ENCODE measurements at regions not wholly inside any gene's neighbourhood (a gene's known extent, or its start where the extent isn't known, plus 50 kb on each side); places are given as distances from the start of the nearest gene placed in this dataset.

DNA sequence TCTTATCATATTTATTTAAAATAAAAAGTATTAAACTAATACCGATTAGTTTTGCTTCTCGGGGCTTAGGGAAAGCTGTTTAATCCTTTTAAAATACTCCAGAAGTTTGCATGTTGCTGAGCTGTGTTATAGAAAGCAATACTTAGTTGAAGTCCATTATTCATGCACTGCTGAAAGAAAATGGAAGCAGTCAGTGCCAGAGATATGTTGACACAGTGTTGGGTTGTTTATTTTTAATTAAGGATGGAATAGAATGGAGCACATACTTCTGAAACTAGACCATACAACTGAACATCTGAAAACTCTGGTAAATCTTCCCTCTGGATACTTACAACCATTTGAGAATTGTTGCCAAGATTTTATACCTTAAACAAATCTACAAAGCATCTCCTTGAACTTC, 282.7 kb upstream of the CCDC179 start:
- DNase-seq (no peak), ATAC-seq (no peak)
- Mint-ChIP-seq H3K9me3 (no peaks in the 10 kb centered on the region), H3K4me3 (no peak overlapping the region), H3K36me3 (ENCODE audit: low read depth) (no peaks in the 10 kb centered on the region), H3K27me3 (no peaks in the 10 kb centered on the region), H3K4me1 (no peaks in the 10 kb centered on the region), H3K27ac (no peak overlapping the region)

DNA sequence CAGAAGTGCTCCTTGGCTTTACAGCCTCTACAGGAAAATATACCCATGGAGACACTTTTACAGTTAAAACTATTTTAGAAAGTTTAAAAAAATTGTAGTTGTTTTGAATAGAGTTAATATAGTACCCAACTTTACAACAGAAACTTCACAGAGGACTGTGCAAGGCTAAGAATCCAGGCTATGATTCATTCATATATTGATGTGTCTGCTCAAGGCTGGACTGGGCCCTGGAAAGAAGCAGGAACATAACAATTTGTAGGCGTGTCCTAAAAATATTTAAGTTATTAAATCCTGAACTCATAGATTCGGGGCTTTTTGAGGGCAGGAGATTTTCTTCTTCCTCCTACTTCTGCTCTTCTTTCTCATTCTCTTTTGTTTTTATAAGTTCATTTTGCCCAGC, 291.5 kb upstream of the CCDC179 start:
- H3K27ac Mint-ChIP-seq: no peak overlapping the region
- no peaks in the 10 kb centered on the region for H3K27me3 Mint-ChIP-seq
- no peaks in the 10 kb centered on the region for H3K4me1 Mint-ChIP-seq
- H3K4me3 Mint-ChIP-seq: no peak overlapping the region
- no peaks in the 10 kb centered on the region for H3K9me3 Mint-ChIP-seq
- no peak for ATAC-seq
- no peaks in the 10 kb centered on the region for H3K36me3 Mint-ChIP-seq (ENCODE audit: low read depth)
- DNase-seq: no peak

- no peaks in the 10 kb centered on the region for H3K9me3 Mint-ChIP-seq
- DNase-seq (no peak), ATAC-seq (no peak)
- no peaks in the 10 kb centered on the region for H3K36me3 Mint-ChIP-seq (ENCODE audit: low read depth)
- no peak overlapping the region for H3K27ac Mint-ChIP-seq
- H3K4me1 Mint-ChIP-seq: no peaks in the 10 kb centered on the region
- no peak overlapping the region for H3K4me3 Mint-ChIP-seq
- H3K27me3 Mint-ChIP-seq: no peaks in the 10 kb centered on the region
Measured at GRCh38 chr11:23155503-23155902, 295.2 kb upstream of the CCDC179 start.

DNA sequence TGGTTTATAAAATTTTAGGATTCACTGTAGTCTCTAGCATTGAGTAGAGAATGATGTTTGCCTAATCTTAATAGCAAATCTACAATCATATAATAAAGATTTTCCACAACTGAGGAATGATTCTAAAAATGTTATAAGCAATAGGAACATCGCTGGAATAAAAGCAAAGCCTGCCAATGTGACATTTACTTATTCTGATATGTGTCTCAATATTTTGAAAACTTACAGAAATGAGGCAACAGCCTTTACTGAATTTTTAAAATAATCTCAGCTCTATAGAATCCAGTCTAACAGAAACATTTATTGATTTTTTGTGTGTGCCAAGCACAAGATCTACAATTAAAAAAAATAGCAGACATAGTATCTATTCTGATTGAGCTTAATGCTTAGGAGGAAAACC, 303.7 kb upstream of the CCDC179 start:
- Mint-ChIP-seq H3K36me3 (ENCODE audit: low read depth) (no peaks in the 10 kb centered on the region), H3K4me3 (no peak overlapping the region), H3K4me1 (no peaks in the 10 kb centered on the region), H3K27ac (no peak overlapping the region), H3K27me3 (no peaks in the 10 kb centered on the region), H3K9me3 (no peaks in the 10 kb centered on the region)
- no peak for DNase-seq
- ATAC-seq: no peak

- H3K27ac Mint-ChIP-seq: no peak overlapping the region
- no peak for DNase-seq
- no peak for ATAC-seq
- no peaks in the 10 kb centered on the region for H3K9me3 Mint-ChIP-seq
- H3K4me1 Mint-ChIP-seq: no peaks in the 10 kb centered on the region
- no peaks in the 10 kb centered on the region for H3K27me3 Mint-ChIP-seq
- no peak overlapping the region for H3K4me3 Mint-ChIP-seq
- no peaks in the 10 kb centered on the region for H3K36me3 Mint-ChIP-seq (ENCODE audit: low read depth)
Measured at GRCh38 chr11:23166376-23166775, 306.1 kb upstream of the CCDC179 start.

- Mint-ChIP-seq H3K4me1 (no peaks in the 10 kb centered on the region), H3K4me3 (no peak overlapping the region)
Measured at GRCh38 chr11:23179609-23180008, 319.3 kb upstream of the CCDC179 start.

DNA sequence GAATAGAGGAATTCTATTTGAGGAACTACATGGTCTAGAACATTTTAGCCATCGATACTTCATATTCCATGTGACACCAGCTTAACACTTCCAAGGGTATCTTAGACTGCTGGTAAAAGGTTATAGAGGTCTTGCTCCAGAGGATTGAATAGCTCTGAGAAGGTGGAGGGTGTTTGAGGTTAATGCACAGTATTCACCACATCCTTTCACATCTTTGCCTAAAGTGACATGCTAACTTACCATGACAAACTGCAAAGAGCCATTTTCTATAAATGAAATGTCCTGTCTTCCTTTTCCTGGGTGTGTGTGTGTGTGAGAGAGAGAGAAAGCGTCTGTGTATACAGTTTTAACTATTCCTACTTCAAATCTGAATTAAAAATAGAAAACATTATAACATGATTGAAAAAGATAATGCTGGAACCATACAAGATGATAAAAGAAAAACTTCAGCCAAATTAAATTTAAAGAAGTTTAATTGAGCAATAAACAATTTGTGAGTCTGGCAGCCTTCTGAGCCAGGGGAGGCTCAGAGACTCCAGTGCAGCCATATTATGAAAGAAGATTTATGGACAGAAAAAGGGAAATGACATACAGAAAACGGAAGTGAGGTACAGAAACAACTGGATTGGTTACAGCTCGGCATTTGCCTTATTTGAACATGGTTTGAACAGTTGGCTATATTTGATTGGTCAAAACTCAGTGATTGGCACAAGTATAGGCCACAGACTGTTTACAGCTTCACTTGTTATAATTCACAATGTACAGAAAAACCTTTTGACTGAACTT, 320.9 kb upstream of the CCDC179 start:
- no peaks in the 10 kb centered on the region for H3K36me3 Mint-ChIP-seq (ENCODE audit: low read depth)
- H3K4me3 Mint-ChIP-seq: no peak overlapping the region
- ATAC-seq (no peak), DNase-seq (no peak)
- no peak overlapping the region for H3K27ac Mint-ChIP-seq
- no peaks in the 10 kb centered on the region for H3K27me3 Mint-ChIP-seq
- H3K4me1 Mint-ChIP-seq: no peaks in the 10 kb centered on the region
- H3K9me3 Mint-ChIP-seq: no peaks in the 10 kb centered on the region

More at GRCh38 chr11:23179609-23180008, 319.3 kb upstream of the CCDC179 start:
- DNase-seq: no peak
- H3K36me3 Mint-ChIP-seq (ENCODE audit: low read depth): no peaks in the 10 kb centered on the region
- ATAC-seq: no peak
- no peaks in the 10 kb centered on the region for H3K9me3 Mint-ChIP-seq
- no peak overlapping the region for H3K27ac Mint-ChIP-seq
- no peaks in the 10 kb centered on the region for H3K27me3 Mint-ChIP-seq

- ATAC-seq: no peak
- H3K27ac Mint-ChIP-seq: no peak overlapping the region
- no peaks in the 10 kb centered on the region for H3K36me3 Mint-ChIP-seq (ENCODE audit: low read depth)
- H3K9me3 Mint-ChIP-seq: peaks cover 5% of the 10 kb centered on the region
- H3K27me3 Mint-ChIP-seq: no peaks in the 10 kb centered on the region
- H3K4me1 Mint-ChIP-seq: no peaks in the 10 kb centered on the region
- no peak for DNase-seq
- no peak overlapping the region for H3K4me3 Mint-ChIP-seq
Measured at GRCh38 chr11:23192256-23192655, 332.0 kb upstream of the CCDC179 start.

DNA sequence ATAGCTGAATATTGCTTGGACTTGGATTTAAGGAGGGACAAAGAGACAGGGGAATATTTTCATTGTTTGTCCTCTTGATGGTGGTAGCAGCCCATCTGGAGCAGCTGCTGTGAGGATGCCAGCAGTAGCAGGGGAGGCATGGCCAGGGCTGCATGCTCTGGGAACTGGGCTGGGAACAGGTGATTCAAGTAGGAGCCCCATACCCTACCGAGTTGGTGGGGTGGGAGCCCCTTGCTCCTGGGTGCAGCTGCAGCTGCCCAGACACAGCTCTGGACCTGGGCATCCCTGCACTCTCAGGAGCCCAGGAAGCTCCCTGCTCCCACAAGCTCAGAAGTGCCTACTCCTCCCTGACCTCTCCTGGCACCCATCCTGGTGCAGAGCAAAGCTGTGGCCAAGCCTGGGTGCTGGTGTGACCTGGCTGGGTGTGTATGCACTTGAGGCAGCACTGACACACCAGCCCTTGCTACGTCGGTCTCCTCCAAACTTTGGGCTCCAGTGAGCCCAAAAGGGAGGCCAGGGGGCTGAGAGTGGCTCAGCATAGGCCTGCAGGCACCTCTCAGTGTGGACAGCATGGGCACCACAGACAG, 341.8 kb upstream of the CCDC179 start:
- ATAC-seq: no peak

GRCh38 chr11:23202611-23203010, 342.3 kb upstream of the CCDC179 start:
- no peaks in the 10 kb centered on the region for H3K27me3 Mint-ChIP-seq
- ATAC-seq (no peak), DNase-seq (no peak)
- no peak overlapping the region for H3K27ac Mint-ChIP-seq
- peaks cover 17% of the 10 kb centered on the region for H3K9me3 Mint-ChIP-seq
- H3K4me3 Mint-ChIP-seq: no peak overlapping the region
- H3K36me3 Mint-ChIP-seq (ENCODE audit: low read depth): no peaks in the 10 kb centered on the region
- H3K4me1 Mint-ChIP-seq: no peaks in the 10 kb centered on the region

More for the DNA sequence above, 341.8 kb upstream of the CCDC179 start:
- no peaks in the 10 kb centered on the region for H3K36me3 Mint-ChIP-seq (ENCODE audit: low read depth)
- no peaks in the 10 kb centered on the region for H3K27me3 Mint-ChIP-seq
- no peak overlapping the region for H3K27ac Mint-ChIP-seq
- no peak overlapping the region for H3K4me3 Mint-ChIP-seq
- H3K9me3 Mint-ChIP-seq: peaks cover 18% of the 10 kb centered on the region
- H3K4me1 Mint-ChIP-seq: no peaks in the 10 kb centered on the region
- DNase-seq: no peak

DNA sequence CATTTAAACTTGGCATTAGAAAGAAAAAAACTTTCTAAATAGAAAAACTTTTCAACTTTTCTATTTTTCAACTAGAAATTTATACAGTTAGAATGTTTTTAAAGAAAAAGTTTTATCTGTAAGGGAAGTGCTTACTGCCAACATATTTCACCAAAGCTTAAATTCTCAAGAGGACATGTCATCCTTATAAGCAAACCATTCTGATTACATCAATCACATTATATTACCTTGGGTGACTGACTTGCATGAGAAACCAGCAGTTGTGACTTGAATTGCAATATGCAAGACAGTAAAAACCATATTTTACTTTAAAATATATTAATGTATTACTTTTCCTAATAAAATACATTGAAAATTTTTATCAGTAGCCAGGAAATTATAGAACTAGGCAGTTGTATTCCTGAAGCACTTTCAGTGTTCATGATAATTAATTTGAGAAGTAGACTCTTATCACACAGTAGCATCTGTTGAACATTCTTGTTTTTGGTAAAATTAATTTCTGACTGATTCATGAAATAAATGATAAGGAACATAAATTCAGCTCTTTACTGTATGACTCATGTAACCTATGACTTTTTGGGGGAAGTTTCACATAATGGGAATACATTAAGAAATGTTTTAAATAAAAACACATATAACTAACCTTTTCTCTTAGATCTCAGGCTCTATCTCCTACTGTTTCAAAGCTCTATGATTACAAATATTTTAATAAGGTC, 345.0 kb upstream of the CCDC179 start:
- no peak for DNase-seq
- peaks cover 8% of the 10 kb centered on the region for H3K9me3 Mint-ChIP-seq
- H3K27me3 Mint-ChIP-seq: no peaks in the 10 kb centered on the region
- no peak overlapping the region for H3K4me3 Mint-ChIP-seq
- H3K4me1 Mint-ChIP-seq: no peaks in the 10 kb centered on the region
- no peaks in the 10 kb centered on the region for H3K36me3 Mint-ChIP-seq (ENCODE audit: low read depth)
- no peak overlapping the region for H3K27ac Mint-ChIP-seq
- no peak for ATAC-seq

- ATAC-seq (no peak), DNase-seq (no peak)
- Mint-ChIP-seq H3K27me3 (no peaks in the 10 kb centered on the region), H3K27ac (no peak overlapping the region), H3K36me3 (ENCODE audit: low read depth) (no peaks in the 10 kb centered on the region), H3K4me3 (no peak overlapping the region), H3K4me1 (no peaks in the 10 kb centered on the region), H3K9me3 (peaks cover 8% of the 10 kb centered on the region)
Measured at GRCh38 chr11:23206741-23207336, 346.6 kb upstream of the CCDC179 start.

DNA sequence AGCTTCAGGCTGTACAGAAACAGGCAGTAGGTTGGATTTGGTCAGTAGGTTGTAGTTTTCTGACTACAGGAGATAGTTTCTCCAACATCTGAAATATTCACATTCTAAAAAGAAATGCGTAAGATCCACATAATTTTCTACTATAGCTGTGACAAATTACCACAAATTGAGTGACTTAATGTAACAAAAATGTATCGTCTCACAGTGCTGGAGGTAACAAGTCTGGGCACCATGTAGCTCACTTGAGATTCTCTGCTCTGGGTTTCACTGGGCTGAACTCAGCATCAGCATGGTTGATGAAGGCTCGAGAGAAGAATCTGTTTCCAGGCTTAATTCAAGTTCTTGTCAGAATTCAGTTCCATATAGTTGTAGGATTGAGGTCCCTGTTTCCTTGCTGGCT, 350.9 kb upstream of the CCDC179 start:
- Mint-ChIP-seq H3K27me3 (no peaks in the 10 kb centered on the region), H3K36me3 (ENCODE audit: low read depth) (no peaks in the 10 kb centered on the region), H3K9me3 (peaks cover 3% of the 10 kb centered on the region), H3K27ac (no peak overlapping the region), H3K4me1 (no peaks in the 10 kb centered on the region), H3K4me3 (no peak overlapping the region)
- no peak for ATAC-seq
- DNase-seq: no peak

GRCh38 chr11:23212807-23213206, 352.5 kb upstream of the CCDC179 start:
- H3K9me3 Mint-ChIP-seq: peaks cover 11% of the 10 kb centered on the region
- ATAC-seq: no peak
- DNase-seq: no peak
- H3K36me3 Mint-ChIP-seq (ENCODE audit: low read depth): no peaks in the 10 kb centered on the region
- H3K4me3 Mint-ChIP-seq: no peak overlapping the region
- no peaks in the 10 kb centered on the region for H3K27me3 Mint-ChIP-seq
- no peaks in the 10 kb centered on the region for H3K4me1 Mint-ChIP-seq
- H3K27ac Mint-ChIP-seq: no peak overlapping the region

DNA sequence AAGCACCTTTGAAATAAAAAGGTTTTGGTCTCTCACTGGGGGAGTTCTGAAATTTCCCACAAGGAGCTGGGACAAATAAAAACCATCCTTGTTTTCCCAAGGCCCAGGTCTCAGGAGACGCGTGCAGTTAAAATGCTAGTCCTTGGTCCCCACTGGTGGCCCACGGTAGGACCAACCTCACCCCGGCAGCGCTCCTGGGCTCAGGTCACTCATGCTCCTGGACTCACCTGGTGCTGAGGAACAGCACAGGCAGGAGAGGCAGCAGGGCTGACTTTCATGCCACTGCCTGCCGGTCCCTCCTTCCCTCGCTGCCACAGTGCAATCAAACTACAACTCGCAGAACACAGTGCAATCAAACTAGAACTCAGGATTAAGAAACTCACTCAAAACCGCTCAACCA, 356.8 kb upstream of the CCDC179 start:
- Mint-ChIP-seq H3K9me3 (peaks cover 8% of the 10 kb centered on the region), H3K4me1 (no peaks in the 10 kb centered on the region), H3K27ac (no peak overlapping the region), H3K36me3 (ENCODE audit: low read depth) (no peaks in the 10 kb centered on the region), H3K4me3 (no peak overlapping the region), H3K27me3 (no peaks in the 10 kb centered on the region)
- no peak for DNase-seq
- no peak for ATAC-seq
